ENCODE measurements at regions not wholly inside any gene's neighbourhood (a gene's known extent, or its start where the extent isn't known, plus 50 kb on each side); places are given as distances from the start of the nearest gene placed in this dataset.

DNA sequence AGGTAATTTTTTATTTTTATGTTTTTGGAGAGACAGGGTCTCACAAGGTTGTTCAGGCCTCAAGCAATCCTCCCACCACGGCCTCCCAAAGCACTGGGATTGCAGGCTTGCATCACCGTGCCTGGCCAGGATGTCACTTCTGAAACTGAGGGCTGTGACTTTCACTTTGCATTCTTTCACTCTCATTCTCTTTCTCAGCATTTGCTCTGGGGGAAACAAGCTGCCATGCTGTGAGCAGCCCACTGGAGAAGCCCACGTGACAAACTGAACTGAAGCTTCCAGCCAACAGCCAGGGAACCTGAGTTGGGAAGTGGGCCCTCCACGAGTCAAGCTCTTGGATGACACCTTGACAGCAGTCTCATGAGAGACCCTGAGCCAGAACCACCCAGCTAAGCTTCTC, 109.4 kb downstream of the C5orf15 start:
- TF ChIP-seq CTCF (IDR thresholded peaks at IDR 0.05; ENCODE audit: low read depth, low read length) (no peak), EZH2phosphoT487 (IDR thresholded peaks at IDR 0.05; ENCODE audit: low read depth) (no peak)

Data from OCI-LY3 (cell line).